SJSA1 (cell line): ENCODE measurements at regions not wholly inside any gene's neighbourhood (a gene's known extent, or its start where the extent isn't known, plus 50 kb on each side); places are given as distances from the start of the nearest gene placed in this dataset.
A peak's percentile ranks its signal among the peaks of the same experiment; 100 is the strongest.

Experiments used
- DNase-seq, 2 experiments: peaks; one replicate each; pipeline ENCODE4 v3.0.0-alpha.2; 2015 to 2020; ENCODE audit warnings: low spot score in 2 of 2, low read depth in 1 of 2
- H3K27ac ChIP-seq: fragments of 250-450 bp; sonication (Bioruptor Pico); 2 replicates; pipeline ENCODE4 v1.5.1; 2020; ENCODE audit warnings: mild to moderate bottlenecking, moderate library complexity
- H3K27me3 ChIP-seq: fragments of 250-450 bp; sonication (Bioruptor Pico); replicated peaks from 2 replicates; pipeline ENCODE4 v1.5.1; 2020; ENCODE audit warnings: mild to moderate bottlenecking, moderate library complexity
- H3K36me3 ChIP-seq: fragments of 250-450 bp; sonication (Bioruptor Pico); 2 replicates; pipeline ENCODE4 v1.5.1; 2020; ENCODE audit warnings: mild to moderate bottlenecking
- H3K4me1 ChIP-seq: fragments of 250-450 bp; sonication (Bioruptor Pico); replicated peaks from 2 replicates; pipeline ENCODE4 v1.6.1; 2021; ENCODE audit warnings: mild to moderate bottlenecking
- H3K4me3 ChIP-seq: fragments of 250-450 bp; sonication (Bioruptor Pico); 2 replicates; pipeline ENCODE4 v1.5.1; 2020; ENCODE audit warnings: mild to moderate bottlenecking
- H3K9me3 ChIP-seq: fragments of 250-450 bp; sonication (Bioruptor Pico); replicated peaks from 2 replicates; pipeline ENCODE4 v1.5.1; 2020; ENCODE audit warnings: mild to moderate bottlenecking

DNA sequence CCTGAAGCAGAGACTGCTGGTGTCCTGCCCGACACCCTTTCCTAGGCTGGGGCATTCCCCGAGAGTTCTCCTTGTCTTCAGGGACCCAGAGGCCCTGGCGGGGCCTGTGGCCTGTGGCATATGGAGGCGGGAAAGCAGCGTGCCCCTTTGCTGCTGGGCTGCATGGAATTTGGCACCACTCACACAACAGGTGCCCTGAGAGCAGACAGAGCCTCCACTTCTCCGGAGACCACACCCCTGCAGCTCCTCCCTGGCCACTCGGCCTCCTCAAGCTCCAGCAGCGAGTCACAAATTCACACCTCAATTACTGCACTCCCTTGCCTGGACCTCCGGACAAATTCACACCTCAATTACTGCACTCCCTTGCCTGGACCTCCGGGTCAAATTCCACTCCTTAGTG, 1375.2 kb downstream of the TBC1D22A start:
- no peaks in the 10 kb centered on the region for H3K36me3 ChIP-seq
- peak in 1 of 2 experiments; percentile 28 for DNase-seq
- H3K4me3 ChIP-seq: no peak overlapping the region
- H3K27me3 ChIP-seq: peaks cover 25% of the 10 kb centered on the region
- no peak overlapping the region for H3K27ac ChIP-seq
- H3K9me3 ChIP-seq: 0 out of 2 replicates have a peak, but pooled peaks cover 2% of the 10 kb centered on the region
- no peaks in the 10 kb centered on the region for H3K4me1 ChIP-seq

GRCh38 chr22:48135592-48135991, 1373.1 kb downstream of the TBC1D22A start:
- DNase-seq: peak in 1 of 2 experiments; percentile 23
- Histone ChIP-seq H3K36me3 (no peaks in the 10 kb centered on the region), H3K27ac (no peak overlapping the region), H3K9me3 (0 out of 2 replicates have a peak, but pooled peaks cover 2% of the 10 kb centered on the region), H3K27me3 (peaks cover 13% of the 10 kb centered on the region; the same call in 1 of the 2 replicates), H3K4me1 (no peaks in the 10 kb centered on the region), H3K4me3 (no peak overlapping the region)

DNA sequence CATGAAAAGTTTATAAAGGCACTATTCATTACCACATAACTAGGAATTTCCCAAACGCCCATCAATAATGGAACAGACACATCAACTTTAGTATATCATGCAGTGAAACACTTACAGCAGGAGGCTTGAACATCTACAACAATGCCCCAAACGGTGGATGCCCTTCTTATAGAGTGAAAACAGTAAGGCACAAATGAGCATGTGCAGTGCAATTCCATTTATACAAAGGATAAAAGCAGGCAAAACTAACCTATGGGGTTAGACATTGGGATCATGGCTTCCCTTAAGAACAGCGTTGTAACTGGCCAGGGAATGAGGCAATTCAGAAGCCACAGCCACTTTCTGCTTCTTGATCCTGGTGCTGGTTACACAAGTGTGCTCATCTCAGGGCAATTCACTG, 1363.0 kb downstream of the TBC1D22A start:
- no peak overlapping the region for H3K27ac ChIP-seq
- H3K27me3 ChIP-seq: peaks cover 3% of the 10 kb centered on the region; the same call in 1 of the 2 replicates
- DNase-seq: no peak
- H3K4me1 ChIP-seq: no peaks in the 10 kb centered on the region
- H3K4me3 ChIP-seq: no peak overlapping the region
- no peaks in the 10 kb centered on the region for H3K36me3 ChIP-seq
- H3K9me3 ChIP-seq: no peaks in the 10 kb centered on the region

GRCh38 chr22:48121984-48122383, 1359.5 kb downstream of the TBC1D22A start:
- Histone ChIP-seq H3K4me3 (no peak overlapping the region), H3K36me3 (no peaks in the 10 kb centered on the region), H3K4me1 (no peaks in the 10 kb centered on the region), H3K9me3 (no peaks in the 10 kb centered on the region), H3K27ac (no peak overlapping the region), H3K27me3 (no peaks in the 10 kb centered on the region)
- no peak for DNase-seq

- Histone ChIP-seq H3K27ac (no peak overlapping the region), H3K4me1 (no peaks in the 10 kb centered on the region), H3K27me3 (no peaks in the 10 kb centered on the region), H3K4me3 (no peak overlapping the region), H3K36me3 (no peaks in the 10 kb centered on the region), H3K9me3 (no peaks in the 10 kb centered on the region)
- peak in 1 of 2 experiments; percentile 9 for DNase-seq
Measured at GRCh38 chr22:48118654-48119053, 1356.2 kb downstream of the TBC1D22A start.

DNA sequence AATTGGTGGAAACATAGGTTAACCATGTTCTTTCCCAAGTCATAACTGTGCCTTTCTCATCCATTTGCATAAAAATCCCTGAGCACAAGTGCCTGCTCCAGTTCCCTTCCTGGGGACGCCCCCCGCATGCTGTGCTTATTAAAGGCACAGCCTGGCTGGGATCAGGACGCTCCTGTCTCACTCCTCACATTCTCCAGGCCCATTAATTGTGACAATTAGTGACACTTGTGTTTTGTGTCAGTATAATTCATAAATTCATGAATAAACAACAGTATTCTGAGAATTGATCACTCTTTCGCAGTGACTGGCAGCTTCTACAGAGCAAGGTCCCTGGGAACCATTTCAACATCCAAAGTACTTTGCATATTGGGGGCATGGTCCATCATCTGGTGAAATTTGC, 1354.4 kb downstream of the TBC1D22A start:
- Histone ChIP-seq H3K4me3 (no peak overlapping the region), H3K9me3 (no peaks in the 10 kb centered on the region), H3K4me1 (no peaks in the 10 kb centered on the region), H3K27me3 (no peaks in the 10 kb centered on the region), H3K27ac (no peak overlapping the region), H3K36me3 (no peaks in the 10 kb centered on the region)
- peak in 1 of 2 experiments; percentile 15 for DNase-seq

DNA sequence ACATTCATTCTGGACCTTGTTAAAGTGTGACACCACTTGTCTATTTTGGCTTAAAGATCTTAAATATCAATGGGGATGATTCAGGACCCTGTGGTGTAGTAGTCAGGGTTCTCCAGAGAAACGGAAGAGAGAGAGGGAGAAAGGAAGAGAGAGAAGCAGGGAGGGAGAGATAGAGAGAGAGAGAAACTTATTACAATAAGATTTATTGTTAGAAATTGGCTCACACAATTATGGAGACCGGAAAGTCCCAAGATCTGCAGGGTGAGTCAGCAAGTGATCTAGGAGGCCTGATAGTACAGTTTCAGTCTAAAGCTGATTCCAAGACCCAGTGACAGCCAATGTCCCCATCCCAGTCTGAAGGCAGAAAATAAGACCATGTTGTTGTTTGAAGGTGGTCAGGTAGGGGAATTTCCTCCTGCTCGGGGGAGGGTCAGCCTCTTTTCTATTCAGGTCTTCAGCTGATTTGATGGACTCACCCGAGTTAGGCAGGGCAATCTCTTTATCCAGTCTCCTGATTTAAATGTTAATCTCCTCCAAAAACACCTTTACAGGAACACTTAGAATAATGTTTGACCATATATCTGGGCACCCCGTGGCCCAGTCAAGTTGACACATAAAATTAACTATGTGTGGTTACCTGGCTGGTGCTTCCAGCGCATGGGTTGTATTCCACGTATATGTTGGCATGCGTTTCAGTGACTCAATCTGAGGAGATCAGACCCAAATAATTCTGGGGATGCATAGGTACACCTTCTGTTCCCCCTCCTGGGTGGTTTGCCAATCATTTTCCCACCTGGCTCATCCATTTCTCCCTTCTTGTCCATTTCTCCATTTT, 1350.5 kb downstream of the TBC1D22A start:
- Histone ChIP-seq H3K9me3 (0 out of 2 replicates have a peak, but pooled peaks cover 3% of the 10 kb centered on the region), H3K4me1 (no peaks in the 10 kb centered on the region), H3K4me3 (no peak overlapping the region), H3K36me3 (no peaks in the 10 kb centered on the region), H3K27me3 (no peaks in the 10 kb centered on the region), H3K27ac (no peak overlapping the region)
- peak in 1 of 2 experiments; percentile 25 for DNase-seq

GRCh38 chr22:48106715-48107259, 1344.3 kb downstream of the TBC1D22A start:
- no peaks in the 10 kb centered on the region for H3K36me3 ChIP-seq
- no peak overlapping the region for H3K4me3 ChIP-seq
- peak in 1 of 2 experiments; percentile 23 for DNase-seq
- H3K9me3 ChIP-seq: 0 out of 2 replicates have a peak, but pooled peaks cover 3% of the 10 kb centered on the region
- H3K4me1 ChIP-seq: no peaks in the 10 kb centered on the region
- peaks cover 17% of the 10 kb centered on the region for H3K27me3 ChIP-seq
- H3K27ac ChIP-seq: no peak overlapping the region

DNA sequence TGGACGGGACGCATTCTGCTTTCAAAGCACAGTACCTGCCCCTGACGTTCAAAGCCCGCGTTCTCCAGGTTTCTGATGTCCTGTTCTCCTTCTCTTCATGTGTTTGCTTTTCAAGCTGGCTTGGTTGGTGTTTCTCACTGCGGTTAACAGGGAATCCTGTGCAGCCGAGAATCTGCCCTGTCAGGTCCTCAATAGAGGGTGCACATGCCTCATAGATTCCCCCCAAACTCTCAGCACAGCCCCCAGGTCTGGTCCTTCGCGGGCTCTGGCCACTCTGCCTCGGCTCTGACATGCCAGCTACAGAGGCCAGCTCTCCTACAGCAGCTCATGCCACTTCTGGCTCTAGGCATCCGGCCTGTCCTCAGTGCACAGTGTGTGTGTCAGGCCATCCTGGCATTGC, 1343.8 kb downstream of the TBC1D22A start:
- Histone ChIP-seq H3K36me3 (no peaks in the 10 kb centered on the region), H3K27ac (no peak overlapping the region), H3K4me1 (no peaks in the 10 kb centered on the region), H3K4me3 (no peak overlapping the region), H3K9me3 (0 out of 2 replicates have a peak, but pooled peaks cover 3% of the 10 kb centered on the region), H3K27me3 (peaks cover 17% of the 10 kb centered on the region)
- DNase-seq: peak in 1 of 2 experiments; percentile 16

DNA sequence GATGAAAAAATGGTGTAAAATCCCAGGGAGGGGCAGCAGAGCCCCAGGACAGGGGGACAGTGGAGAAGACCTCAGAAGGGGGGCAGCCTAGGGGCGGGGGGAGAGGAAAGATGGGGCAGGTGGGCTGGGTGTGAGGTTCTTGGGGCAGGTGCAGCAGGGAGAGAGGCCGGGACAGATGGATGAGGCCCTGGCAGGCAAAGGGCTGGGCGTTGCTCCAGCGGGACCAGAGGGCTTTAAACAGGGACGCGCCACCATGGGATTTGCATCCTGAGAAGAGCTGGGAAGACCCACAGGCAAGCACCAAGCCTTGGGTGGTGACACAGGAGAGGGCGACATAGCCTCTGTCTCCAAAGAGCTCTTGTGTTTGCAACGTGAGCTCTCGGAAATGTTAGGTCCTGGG, 1342.8 kb downstream of the TBC1D22A start:
- Histone ChIP-seq H3K4me3 (no peak overlapping the region), H3K36me3 (no peaks in the 10 kb centered on the region), H3K9me3 (0 out of 2 replicates have a peak, but pooled peaks cover 3% of the 10 kb centered on the region), H3K4me1 (no peaks in the 10 kb centered on the region), H3K27ac (no peak overlapping the region), H3K27me3 (peaks cover 17% of the 10 kb centered on the region)
- peak in 1 of 2 experiments; percentile 24 for DNase-seq

- Histone ChIP-seq H3K4me1 (no peaks in the 10 kb centered on the region), H3K4me3 (no peak overlapping the region), H3K27ac (no peak overlapping the region), H3K36me3 (no peaks in the 10 kb centered on the region), H3K27me3 (peaks cover 17% of the 10 kb centered on the region), H3K9me3 (0 out of 2 replicates have a peak, but pooled peaks cover 3% of the 10 kb centered on the region)
- peak in 1 of 2 experiments; percentile 32 for DNase-seq
Measured at GRCh38 chr22:48104766-48105165, 1342.3 kb downstream of the TBC1D22A start.

GRCh38 chr22:48104102-48104738, 1341.8 kb downstream of the TBC1D22A start:
- DNase-seq: peak in 1 of 2 experiments; percentile 37
- Histone ChIP-seq H3K27me3 (peaks cover 17% of the 10 kb centered on the region), H3K36me3 (no peaks in the 10 kb centered on the region), H3K27ac (no peak overlapping the region), H3K9me3 (0 out of 2 replicates have a peak, but pooled peaks cover 3% of the 10 kb centered on the region), H3K4me1 (no peaks in the 10 kb centered on the region), H3K4me3 (no peak overlapping the region)

GRCh38 chr22:48103126-48103875, 1340.9 kb downstream of the TBC1D22A start:
- 0 out of 2 replicates have a peak, but pooled peaks cover under 1% of the 10 kb centered on the region for H3K9me3 ChIP-seq
- peak in 1 of 2 experiments; percentile 25 for DNase-seq
- H3K36me3 ChIP-seq: no peaks in the 10 kb centered on the region
- peaks cover 20% of the 10 kb centered on the region for H3K27me3 ChIP-seq
- H3K4me3 ChIP-seq: no peak overlapping the region
- H3K4me1 ChIP-seq: no peaks in the 10 kb centered on the region
- H3K27ac ChIP-seq: no peak overlapping the region
